ENCODE measurements at regions not wholly inside any gene's neighbourhood (a gene's known extent, or its start where the extent isn't known, plus 50 kb on each side); places are given as distances from the start of the nearest gene placed in this dataset.

- BruUV-seq (replicated peaks) = no TSS peak
- POLR2A ChIA-PET = no interaction called here
- ATAC-seq (peak; percentile 80), FAIRE-seq (no peak), DNase-seq (ENCODE audit: extremely low read depth in 1 of 4, low spot score in 3 of 4) (peak in 2 of 4 experiments; percentile 5 to 13)
- H3K27ac ChIP-seq (ENCODE audit: extremely low read depth, low read depth, low read length) = no peak overlapping the region
- no peaks in the 10 kb centered on the region for H4K20me1 ChIP-seq (replicated peaks; ENCODE audit: control insufficient read depth, insufficient read depth, low read length)
- peaks cover 0 to 9% of the 10 kb centered on the region in 2 experiments; a peak in 2 of 5 replicates for H3K27me3 ChIP-seq (ENCODE audit: control insufficient read depth in 2 of 2, insufficient read depth in 2 of 2, low read length in 2 of 2)
- 0 out of 2 replicates have a peak overlapping the region, but pooled peaks have one; percentile 5 for H3K4me2 ChIP-seq (ENCODE audit: insufficient read depth, low read length)
- CTCF ChIA-PET (ENCODE audit: low intra/inter-chr PET ratio) = no interaction called here
- WGBS (ENCODE audit: insufficient coverage, low coverage, missing lambda C conversion rate) = 20% methylated on average over 24 of the region's 27 CpGs
- in situ Hi-C loops (cut with MboI) = no loop called here
- H2AFZ ChIP-seq (ENCODE audit: low read depth, low read length) = no peak overlapping the region; the same call in 1 of the 2 replicates
- intact Hi-C loops (cut with micrococcal nuclease) = no loop called here
- H3K9me3 ChIP-seq (replicated peaks; ENCODE audit: control insufficient read depth, insufficient read depth, low read depth, low read length) = no peaks in the 10 kb centered on the region
- H3K79me2 ChIP-seq (ENCODE audit: control insufficient read depth, insufficient read depth, low read length) = no peaks in the 10 kb centered on the region
- H3K36me3 ChIP-seq (ENCODE audit: control insufficient read depth, insufficient read depth, low read length) = no peaks in the 10 kb centered on the region
- TF ChIP-seq FOS (IDR thresholded peaks at IDR 0.05; ENCODE audit: extremely low read depth, insufficient read length) (no peak), MAFK (IDR thresholded peaks at IDR 0.05; ENCODE audit: low read length) (no peak), HDAC3 (IDR thresholded peaks at IDR 0.05; ENCODE audit: borderline replicate concordance, partially characterized antibody) (no peak), SRF (CRISPR knock-in tag; IDR thresholded peaks at IDR 0.05) (no peak)
- no peaks in the 10 kb centered on the region for H3K9me1 ChIP-seq (ENCODE audit: control insufficient read depth, insufficient read depth, low read length)
- no peak overlapping the region for H3K4me3 ChIP-seq
- H3K9ac ChIP-seq (ENCODE audit: insufficient read depth in 1 of 2, low read depth in 2 of 2, low read length in 2 of 2) = peak overlapping the region in 1 of 2 experiments; percentile 26; a peak in 1 of 4 replicates
- H3K4me1 ChIP-seq (replicated peaks in 1 of 2; ENCODE audit: control insufficient read depth in 2 of 2, insufficient read depth in 2 of 2, low read length in 2 of 2) = peaks cover 0 to 7% of the 10 kb centered on the region in 2 experiments; a peak in 1 of 5 replicates
Observed at GRCh38 chr13:40381935-40382764, 284.3 kb downstream of the FOXO1 start.

GRCh38 chr13:40383132-40383531 is 283.3 kb downstream of the FOXO1 start:
- intact Hi-C loops (cut with micrococcal nuclease) (no loop called here), in situ Hi-C loops (cut with MboI) (no loop called here)
- Histone ChIP-seq H3K27me3 (ENCODE audit: control insufficient read depth in 2 of 2, insufficient read depth in 2 of 2, low read length in 2 of 2) (peaks cover 0 to 9% of the 10 kb centered on the region in 2 experiments; a peak in 2 of 5 replicates), H3K4me1 (replicated peaks in 1 of 2; ENCODE audit: control insufficient read depth in 2 of 2, insufficient read depth in 2 of 2, low read length in 2 of 2) (peaks cover 0 to 7% of the 10 kb centered on the region in 2 experiments; a peak in 1 of 5 replicates), H3K4me2 (ENCODE audit: insufficient read depth, low read length) (no peak overlapping the region), H3K27ac (ENCODE audit: extremely low read depth, low read depth, low read length) (no peak overlapping the region), H3K4me3 (no peak overlapping the region), H3K36me3 (ENCODE audit: control insufficient read depth, insufficient read depth, low read length) (no peaks in the 10 kb centered on the region), H3K9me3 (replicated peaks; ENCODE audit: control insufficient read depth, insufficient read depth, low read depth, low read length) (no peaks in the 10 kb centered on the region), H3K9ac (ENCODE audit: insufficient read depth in 1 of 2, low read depth in 2 of 2, low read length in 2 of 2) (no peak overlapping the region), H4K20me1 (replicated peaks; ENCODE audit: control insufficient read depth, insufficient read depth, low read length) (no peaks in the 10 kb centered on the region), H3K79me2 (ENCODE audit: control insufficient read depth, insufficient read depth, low read length) (no peaks in the 10 kb centered on the region), H3K9me1 (ENCODE audit: control insufficient read depth, insufficient read depth, low read length) (no peaks in the 10 kb centered on the region), H2AFZ (ENCODE audit: low read depth, low read length) (no peak overlapping the region)
- DNase-seq (ENCODE audit: extremely low read depth in 1 of 4, low spot score in 3 of 4) (no peak), ATAC-seq (no peak; the same call in 2 of the 3 replicates), FAIRE-seq (no peak)
- ChIA-PET CTCF (ENCODE audit: low intra/inter-chr PET ratio) (no interaction called here), POLR2A (no interaction called here)
- no TSS peak for BruUV-seq (replicated peaks)
- 13% methylated on average over 1 of the region's 7 CpGs for WGBS (ENCODE audit: insufficient coverage, low coverage, missing lambda C conversion rate)
- TF ChIP-seq ZNF184 (CRISPR knock-in tag; IDR thresholded peaks at IDR 0.05) (no peak), ELK1 (CRISPR knock-in tag; IDR thresholded peaks at IDR 0.05) (no peak), ZNF311 (CRISPR knock-in tag; IDR thresholded peaks at IDR 0.05) (no peak), NR2F6 (CRISPR knock-in tag; IDR thresholded peaks at IDR 0.05) (no peak), AFF4 (CRISPR knock-in tag; IDR thresholded peaks at IDR 0.05) (no peak)
